CD4-positive, alpha-beta T cell treated with Interleukin-21 for 1 hour (primary cell): ENCODE measurements at regions not wholly inside any gene's neighbourhood (a gene's known extent, or its start where the extent isn't known, plus 50 kb on each side); places are given as distances from the start of the nearest gene placed in this dataset.

ENCODE experiments used
- DNase-seq: peaks from one replicate; pipeline ENCODE4 v3.0.0-alpha.2; 2020

- DNase-seq, result no peak
These were observed 62.4 kb upstream of the SLC24A5 start for GRCh38 chr15:48058371-48058770.

- no peak for DNase-seq
These were observed 61.0 kb upstream of the SLC24A5 start for GRCh38 chr15:48059791-48060190.

- DNase-seq, result no peak
These were observed 60.4 kb upstream of the SLC24A5 start for GRCh38 chr15:48060396-48060795.

GRCh38 chr15:48061605-48062004 is 59.2 kb upstream of the SLC24A5 start:
- DNase-seq, result no peak

GRCh38 chr15:48062148-48062872 is 58.5 kb upstream of the SLC24A5 start:
- DNase-seq, result no peak

GRCh38 chr15:48063411-48063985 is 57.3 kb upstream of the SLC24A5 start:
- DNase-seq, result no peak

GRCh38 chr15:48064421-48064820 is 56.4 kb upstream of the SLC24A5 start:
- DNase-seq, result no peak

- no peak for DNase-seq
These were observed 54.3 kb upstream of the SLC24A5 start for GRCh38 chr15:48066456-48066855.
